CD4-positive, alpha-beta memory T cell (primary cell): ENCODE measurements at regions not wholly inside any gene's neighbourhood (a gene's known extent, or its start where the extent isn't known, plus 50 kb on each side); places are given as distances from the start of the nearest gene placed in this dataset.

ENCODE experiments used
- CTCF ChIA-PET: fragments of 350-600 bp; sonication (Branson Sonifier 250); formaldehyde crosslinking; loops from one replicate; lab custom pipeline; 2021; ENCODE audit warnings: inconsistent platforms; ENCODE audit not compliant: partially characterized antibody; lab: Charles Lee
- POLR2A ChIA-PET: fragments of 350-600 bp; sonication (Branson Sonifier 250); formaldehyde crosslinking; loops from one replicate; lab custom pipeline; 2021; ENCODE audit not compliant: partially characterized antibody; lab: Charles Lee
- DNase-seq, 5 donors: peaks; one replicate each; pipeline versions ENCODE4 v3.0.0 to v3.0.0-alpha.2; 2020 to 2022; ENCODE audit warnings: mixed read lengths in 1 of 5
- H3K27ac ChIP-seq: one replicate; pipeline ENCODE4 v1.7.0; 2013; ENCODE audit warnings: low read depth, low read length
- H3K27me3 ChIP-seq: 2 replicates; pipeline ENCODE4 v1.7.0; 2013; ENCODE audit warnings: mild to moderate bottlenecking, low read length, moderate library complexity; ENCODE audit not compliant: insufficient read depth
- H3K36me3 ChIP-seq: 2 replicates; pipeline ENCODE4 v1.7.0; 2013; ENCODE audit warnings: mild to moderate bottlenecking, low read length, moderate library complexity; ENCODE audit not compliant: insufficient read depth
- H3K4me1 ChIP-seq: 2 replicates; pipeline ENCODE4 v1.7.0; 2013; ENCODE audit warnings: mild to moderate bottlenecking, low read length, moderate library complexity; ENCODE audit not compliant: insufficient read depth
- H3K4me3 ChIP-seq, 2 donors: one replicate each; pipeline ENCODE4 v1.7.0; 2013; ENCODE audit warnings: low read length in 2 of 2, mild to moderate bottlenecking in 1 of 2
- H3K9me3 ChIP-seq, 2 donors: one replicate each; pipeline ENCODE4 v1.7.0; 2013; ENCODE audit warnings: low read length in 2 of 2, control low read depth in 1 of 2; ENCODE audit not compliant: control insufficient read depth in 1 of 2
- H3K27ac Mint-ChIP-seq, 7 donors: one replicate each; pipeline ENCODE4 v1.8.0; 2020 to 2021; ENCODE audit warnings: mixed read lengths in 7 of 7, mild to moderate bottlenecking in 6 of 7, inconsistent platforms in 3 of 7, moderate library complexity in 3 of 7
- H3K27me3 Mint-ChIP-seq, 2 donors: one replicate each; pipeline ENCODE4 v1.8.0; 2020 to 2021; ENCODE audit warnings: mixed read lengths in 2 of 2
- H3K36me3 Mint-ChIP-seq, 2 donors: one replicate each; pipeline ENCODE4 v1.8.0; 2020 to 2021; ENCODE audit warnings: mixed read lengths in 2 of 2, inconsistent platforms in 1 of 2, mild to moderate bottlenecking in 1 of 2
- H3K4me1 Mint-ChIP-seq, 4 donors: one replicate each; pipeline ENCODE4 v1.8.0; 2020 to 2021; ENCODE audit warnings: mixed read lengths in 4 of 4, mild to moderate bottlenecking in 1 of 4
- H3K4me3 Mint-ChIP-seq, 8 donors: one replicate each; pipeline ENCODE4 v1.8.0; 2020 to 2021; ENCODE audit warnings: mixed read lengths in 8 of 8, mild to moderate bottlenecking in 7 of 8, moderate library complexity in 6 of 8, inconsistent platforms in 3 of 8
- H3K9me3 Mint-ChIP-seq, 8 donors: one replicate each; pipeline ENCODE4 v1.8.0; 2020 to 2021; ENCODE audit warnings: mixed read lengths in 8 of 8, mild to moderate bottlenecking in 5 of 8, inconsistent platforms in 3 of 8, moderate library complexity in 1 of 8
- intact Hi-C: fragments of 100-400 bp; cut with micrococcal nuclease; formaldehyde crosslinking; loops from one replicate; pipeline ENCODE4 v1.15.1; 2023

GRCh38 chr5:125012727-125013451 lies 266.4 kb upstream of the ZNF608 start:
- H3K36me3 Mint-ChIP-seq = no peaks in the 10 kb centered on the region
- intact Hi-C loops = no loop called here
- Histone ChIP-seq H3K4me3 (no peak overlapping the region), H3K4me1 (no peaks in the 10 kb centered on the region), H3K36me3 (no peaks in the 10 kb centered on the region), H3K27ac (no peak overlapping the region), H3K9me3 (no peaks in the 10 kb centered on the region), H3K27me3 (no peaks in the 10 kb centered on the region)
- no peak overlapping the region for H3K4me3 Mint-ChIP-seq
- H3K27me3 Mint-ChIP-seq = no peaks in the 10 kb centered on the region
- H3K4me1 Mint-ChIP-seq = no peaks in the 10 kb centered on the region
- H3K9me3 Mint-ChIP-seq = peaks cover 0 to 4% (median 0%) of the 10 kb centered on the region in 8 donors
- H3K27ac Mint-ChIP-seq = no peak overlapping the region
- no peak for DNase-seq
- ChIA-PET POLR2A (no interaction called here), CTCF (no interaction called here)

GRCh38 chr5:125014202-125014601 lies 267.8 kb upstream of the ZNF608 start:
- Mint-ChIP-seq H3K27me3 (no peaks in the 10 kb centered on the region), H3K27ac (no peak overlapping the region), H3K9me3 (peaks cover 0 to 4% (median 0%) of the 10 kb centered on the region in 8 donors), H3K4me3 (no peak overlapping the region), H3K36me3 (no peaks in the 10 kb centered on the region), H3K4me1 (no peaks in the 10 kb centered on the region)
- H3K36me3 ChIP-seq = no peaks in the 10 kb centered on the region
- H3K27ac ChIP-seq = no peak overlapping the region
- intact Hi-C loops = no loop called here
- ChIA-PET CTCF (no interaction called here), POLR2A (no interaction called here)
- H3K4me1 ChIP-seq = no peaks in the 10 kb centered on the region
- H3K27me3 ChIP-seq = no peaks in the 10 kb centered on the region
- no peaks in the 10 kb centered on the region for H3K9me3 ChIP-seq
- DNase-seq = no peak
- H3K4me3 ChIP-seq = no peak overlapping the region

- Histone ChIP-seq H3K9me3 (no peaks in the 10 kb centered on the region), H3K4me3 (no peak overlapping the region), H3K36me3 (no peaks in the 10 kb centered on the region), H3K27me3 (no peaks in the 10 kb centered on the region), H3K27ac (no peak overlapping the region), H3K4me1 (no peaks in the 10 kb centered on the region)
- no peak for DNase-seq
- CTCF ChIA-PET = no interaction called here
- intact Hi-C loops = no loop called here
- POLR2A ChIA-PET = no interaction called here
- no peaks in the 10 kb centered on the region for H3K27me3 Mint-ChIP-seq
- H3K9me3 Mint-ChIP-seq = peaks cover 0 to 4% (median 0%) of the 10 kb centered on the region in 8 donors
- H3K4me3 Mint-ChIP-seq = no peak overlapping the region
- no peak overlapping the region for H3K27ac Mint-ChIP-seq
- no peaks in the 10 kb centered on the region for H3K4me1 Mint-ChIP-seq
- no peaks in the 10 kb centered on the region for H3K36me3 Mint-ChIP-seq
Observed at GRCh38 chr5:125017796-125018195, 271.4 kb upstream of the ZNF608 start.

- Histone ChIP-seq H3K36me3 (no peaks in the 10 kb centered on the region), H3K4me1 (no peaks in the 10 kb centered on the region), H3K27ac (no peak overlapping the region), H3K9me3 (no peaks in the 10 kb centered on the region), H3K4me3 (no peak overlapping the region), H3K27me3 (no peaks in the 10 kb centered on the region)
- Mint-ChIP-seq H3K9me3 (peaks cover 0 to 5% (median 2%) of the 10 kb centered on the region in 8 donors), H3K36me3 (no peaks in the 10 kb centered on the region), H3K27me3 (no peaks in the 10 kb centered on the region), H3K4me1 (no peaks in the 10 kb centered on the region), H3K27ac (no peak overlapping the region), H3K4me3 (no peak overlapping the region)
- ChIA-PET CTCF (no interaction called here), POLR2A (no interaction called here)
- intact Hi-C loops = no loop called here
- no peak for DNase-seq
Observed at GRCh38 chr5:125023673-125024072, 277.2 kb upstream of the ZNF608 start.

- H3K27ac ChIP-seq = no peak overlapping the region
- no peak overlapping the region for H3K4me3 ChIP-seq
- DNase-seq = no peak
- intact Hi-C loops = no loop called here
- ChIA-PET CTCF (no interaction called here), POLR2A (no interaction called here)
- H3K36me3 ChIP-seq = no peaks in the 10 kb centered on the region
- Mint-ChIP-seq H3K27ac (no peak overlapping the region), H3K4me1 (no peaks in the 10 kb centered on the region), H3K9me3 (peaks cover 0 to 5% (median 2%) of the 10 kb centered on the region in 8 donors), H3K4me3 (no peak overlapping the region), H3K36me3 (no peaks in the 10 kb centered on the region), H3K27me3 (no peaks in the 10 kb centered on the region)
- no peaks in the 10 kb centered on the region for H3K9me3 ChIP-seq
- no peaks in the 10 kb centered on the region for H3K4me1 ChIP-seq
- no peaks in the 10 kb centered on the region for H3K27me3 ChIP-seq
Observed at GRCh38 chr5:125026867-125027731, 280.7 kb upstream of the ZNF608 start.

- Mint-ChIP-seq H3K9me3 (peaks cover 0 to 13% (median 6%) of the 10 kb centered on the region in 8 donors), H3K27me3 (no peaks in the 10 kb centered on the region), H3K4me3 (no peak overlapping the region), H3K4me1 (no peaks in the 10 kb centered on the region), H3K27ac (no peak overlapping the region), H3K36me3 (no peaks in the 10 kb centered on the region)
- POLR2A ChIA-PET = no interaction called here
- Histone ChIP-seq H3K27ac (no peak overlapping the region), H3K9me3 (no peaks in the 10 kb centered on the region), H3K36me3 (no peaks in the 10 kb centered on the region), H3K4me3 (no peak overlapping the region), H3K4me1 (no peaks in the 10 kb centered on the region), H3K27me3 (no peaks in the 10 kb centered on the region)
- DNase-seq = no peak
- CTCF ChIA-PET = no interaction called here
- intact Hi-C loops = no loop called here
Observed at GRCh38 chr5:125032286-125032685, 285.8 kb upstream of the ZNF608 start.

GRCh38 chr5:125033602-125034001 lies 287.2 kb upstream of the ZNF608 start:
- no peaks in the 10 kb centered on the region for H3K27me3 Mint-ChIP-seq
- H3K9me3 Mint-ChIP-seq = peaks cover 0 to 11% (median 6%) of the 10 kb centered on the region in 8 donors

More at GRCh38 chr5:125033602-125034001, 287.2 kb upstream of the ZNF608 start:
- Histone ChIP-seq H3K36me3 (no peaks in the 10 kb centered on the region), H3K27ac (no peak overlapping the region), H3K4me1 (no peaks in the 10 kb centered on the region), H3K9me3 (no peaks in the 10 kb centered on the region), H3K27me3 (no peaks in the 10 kb centered on the region), H3K4me3 (no peak overlapping the region)
- no peak overlapping the region for H3K4me3 Mint-ChIP-seq
- intact Hi-C loops = no loop called here
- H3K4me1 Mint-ChIP-seq = no peaks in the 10 kb centered on the region
- no peak overlapping the region for H3K27ac Mint-ChIP-seq
- H3K36me3 Mint-ChIP-seq = no peaks in the 10 kb centered on the region
- ChIA-PET POLR2A (no interaction called here), CTCF (interaction anchor here (0.8 to 1.4 kb wide), 2 partner anchors 9 to 13 kb away, joined by 3 to 4 read pairs; no protein-coding TSS in a partner anchor)
- DNase-seq = no peak
